GM18909 (cell line): ENCODE measurements at regions not wholly inside any gene's neighbourhood (a gene's known extent, or its start where the extent isn't known, plus 50 kb on each side); places are given as distances from the start of the nearest gene placed in this dataset.
"Not testable (repeated sequence)": the region's sequence is repeated elsewhere in the genome, so short reads cannot be mapped to it uniquely, and the experiment has no call there.

ENCODE experiments used
- ATAC-seq: cut with Tn5 transposase; IDR thresholded peaks from one replicate; pipeline ENCODE4 v1.9.1; 2021; ENCODE audit warnings: mild to moderate bottlenecking; ENCODE audit not compliant: unreplicated experiment, poor library complexity

GRCh38 chr3:197432384-197433127 is 123.2 kb downstream of the BDH1 start:
- ATAC-seq, result no peak

DNA sequence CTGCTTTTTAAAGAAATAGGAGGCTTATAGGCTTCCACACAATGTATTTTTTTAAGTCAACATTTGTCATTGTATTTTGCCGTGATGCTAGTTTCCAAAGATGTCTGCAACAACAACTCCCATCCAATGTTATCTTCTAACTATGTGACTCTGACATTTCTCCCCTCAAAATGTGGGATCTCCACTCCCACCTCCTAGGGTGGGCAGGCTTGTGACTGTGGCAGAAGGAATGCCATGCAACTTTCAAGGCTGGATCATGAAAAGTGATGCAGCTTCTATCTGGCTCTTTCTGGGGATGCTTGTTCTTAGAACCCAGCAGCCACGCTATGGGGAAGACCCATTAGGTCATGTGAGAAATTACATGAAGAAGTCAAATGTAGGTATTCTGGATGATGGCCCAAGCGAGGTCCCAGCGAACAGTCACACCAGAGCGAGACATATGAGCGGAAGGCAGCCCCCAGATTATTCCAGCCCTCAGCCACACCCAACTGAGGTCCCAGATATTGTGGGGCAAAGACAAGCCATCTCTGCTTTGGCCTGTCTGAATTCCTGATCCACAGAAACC is 124.3 kb downstream of the BDH1 start:
- no peak for ATAC-seq

DNA sequence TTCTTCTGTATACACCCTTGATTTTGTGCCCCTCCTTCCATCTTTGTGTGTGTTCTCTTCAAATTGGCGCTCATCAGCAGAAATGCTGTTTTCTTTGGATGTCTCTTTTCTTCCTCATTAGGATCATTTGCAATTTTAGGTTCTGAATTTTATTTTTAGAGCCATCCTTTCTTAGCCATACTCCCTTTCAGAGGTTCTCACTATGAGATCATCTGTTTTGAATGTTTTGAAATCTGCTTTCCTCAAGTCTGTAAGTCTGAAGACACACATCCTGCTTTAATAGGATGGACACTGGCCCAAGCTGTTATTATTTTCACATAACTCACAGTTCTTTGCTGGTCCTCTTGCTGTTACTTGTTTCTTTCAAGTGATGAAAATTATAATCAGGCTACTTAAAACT is 124.8 kb downstream of the BDH1 start:
- ATAC-seq, result no peak

- ATAC-seq, result no peak
These were observed 125.3 kb downstream of the BDH1 start for GRCh38 chr3:197430502-197430901.

GRCh38 chr3:197428952-197429351 is 126.8 kb downstream of the BDH1 start:
- no peak for ATAC-seq

- no peak for ATAC-seq
These were observed 127.5 kb downstream of the BDH1 start for GRCh38 chr3:197428117-197428801.

DNA sequence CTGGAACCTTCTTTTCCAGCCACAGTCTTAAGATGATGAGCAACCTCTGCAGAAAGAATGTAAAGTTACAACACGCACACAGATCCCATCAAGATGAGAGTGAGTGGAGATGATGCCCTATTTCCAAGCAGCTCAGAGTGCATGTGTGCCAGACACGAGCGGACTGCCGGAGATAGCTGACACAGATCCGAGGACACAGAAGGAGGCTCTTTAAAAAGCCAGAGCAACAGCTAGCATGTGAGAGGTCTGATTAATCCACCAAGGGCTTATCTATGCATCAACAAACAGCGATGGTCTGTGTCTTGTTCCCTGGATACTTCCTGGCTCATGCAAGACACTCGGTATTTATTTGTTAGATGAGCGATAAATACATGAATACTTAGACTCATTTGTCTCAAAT is 128.6 kb upstream of the DLG1 start:
- no peak for ATAC-seq

DNA sequence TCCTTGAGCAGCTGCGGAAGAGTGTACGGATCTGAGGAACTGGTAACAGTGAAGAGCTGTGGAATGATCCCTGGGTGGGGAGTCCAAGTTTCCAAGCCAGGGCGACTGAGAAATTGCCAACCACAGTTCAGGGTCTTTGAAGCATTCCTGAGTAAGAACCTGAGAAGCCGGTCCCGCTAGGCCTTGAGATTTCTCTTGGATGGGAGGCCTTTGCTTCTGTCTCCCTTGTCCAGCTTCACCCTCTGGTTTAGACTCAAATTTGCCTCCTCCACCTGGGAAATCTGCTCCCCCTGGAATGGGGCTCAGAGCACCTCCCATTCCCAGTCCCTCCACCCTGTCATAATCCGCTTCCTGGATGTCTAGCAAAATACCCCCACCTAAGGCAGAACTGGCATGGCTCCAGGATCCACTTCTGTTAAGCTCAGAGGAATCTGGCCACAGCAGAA is 127.7 kb upstream of the DLG1 start:
- no peak for ATAC-seq

DNA sequence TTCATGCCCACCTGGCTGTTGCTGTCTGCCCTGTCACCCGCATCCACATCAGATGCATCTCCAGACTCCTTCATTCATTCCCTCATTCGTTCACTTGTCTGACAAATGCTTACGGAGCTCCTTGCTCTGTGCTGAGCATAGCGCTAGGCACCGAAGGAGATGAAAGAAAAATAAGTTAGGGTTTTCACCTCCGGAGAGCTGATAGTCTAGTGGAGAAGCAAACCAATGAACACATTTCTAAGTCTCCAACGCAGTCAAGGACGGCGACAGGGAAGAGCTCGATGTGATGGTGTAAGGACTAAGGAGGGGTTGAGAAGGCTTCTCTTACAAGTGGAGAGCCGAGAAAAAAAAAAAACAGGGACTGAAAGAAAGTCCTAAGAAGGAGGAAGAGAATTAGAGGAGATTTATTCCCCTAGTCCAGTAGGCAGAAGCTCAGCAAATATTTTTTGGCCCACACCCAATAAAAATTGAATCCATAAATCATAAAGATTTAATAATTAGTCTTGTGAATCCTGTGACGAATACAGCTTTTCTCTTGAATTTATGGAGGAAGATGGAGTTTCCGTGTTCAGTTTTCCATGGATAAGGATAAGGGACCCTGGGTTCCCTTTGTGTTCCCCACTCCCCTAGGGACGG is 127.2 kb upstream of the DLG1 start:
- ATAC-seq, result no peak

DNA sequence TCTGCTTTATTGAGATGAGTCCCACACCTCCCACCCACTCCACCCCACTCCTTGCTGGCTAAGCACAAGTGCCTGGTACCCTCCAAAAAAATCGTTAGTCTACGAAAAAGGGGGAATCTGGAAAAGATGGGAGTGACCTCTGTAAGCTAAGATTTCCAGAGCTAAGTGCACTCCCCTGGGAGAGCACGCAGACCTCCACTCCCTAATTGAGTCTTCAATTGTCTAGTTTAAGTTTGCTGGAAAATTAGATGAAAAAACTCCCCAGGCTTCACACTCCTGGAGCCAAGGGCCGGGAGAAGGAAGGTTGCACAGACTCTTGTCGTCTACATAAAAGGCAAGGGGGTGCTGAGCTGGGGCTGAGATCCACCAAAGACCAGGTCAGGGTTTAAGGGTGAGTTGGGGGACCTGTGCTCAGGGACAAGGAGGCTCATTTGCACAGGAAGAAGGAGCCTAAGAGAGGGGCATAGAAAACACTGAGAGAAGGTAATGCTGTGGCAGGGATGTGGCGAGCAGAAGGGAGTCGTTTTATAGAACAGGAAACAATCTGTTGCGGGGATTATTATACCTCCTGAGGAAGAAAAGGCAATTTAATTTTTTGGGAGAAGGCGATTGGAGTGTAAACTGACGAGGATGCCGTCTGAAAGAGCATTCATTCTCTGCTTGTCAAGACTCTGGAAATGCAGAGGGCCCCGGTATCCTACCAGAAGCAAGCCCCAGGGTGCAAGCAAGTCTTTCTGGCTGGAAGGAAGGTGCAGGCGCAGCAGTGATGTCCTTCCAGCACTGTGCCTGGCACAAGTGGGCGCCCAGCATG is 126.5 kb upstream of the DLG1 start:
- ATAC-seq, result no peak

DNA sequence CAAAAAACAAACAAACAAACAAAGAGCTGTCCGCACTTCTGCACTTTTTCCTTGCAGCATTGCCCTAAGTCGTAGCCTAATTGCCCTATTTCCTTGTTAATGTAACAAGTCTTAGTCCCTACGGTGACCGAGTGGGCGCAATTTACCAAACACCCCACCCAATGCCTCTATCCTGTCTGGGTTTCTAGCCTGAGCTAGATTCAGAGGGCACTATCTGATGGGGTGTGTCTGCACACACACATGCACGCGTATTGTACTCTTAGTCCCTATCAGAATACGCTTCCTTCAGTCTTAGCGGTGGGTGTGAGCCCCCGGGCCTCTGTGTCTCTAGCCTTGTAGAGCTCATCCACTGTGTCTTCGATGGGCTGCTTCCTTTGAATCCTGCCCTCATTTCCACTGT is 125.9 kb upstream of the DLG1 start:
- ATAC-seq, result no peak

DNA sequence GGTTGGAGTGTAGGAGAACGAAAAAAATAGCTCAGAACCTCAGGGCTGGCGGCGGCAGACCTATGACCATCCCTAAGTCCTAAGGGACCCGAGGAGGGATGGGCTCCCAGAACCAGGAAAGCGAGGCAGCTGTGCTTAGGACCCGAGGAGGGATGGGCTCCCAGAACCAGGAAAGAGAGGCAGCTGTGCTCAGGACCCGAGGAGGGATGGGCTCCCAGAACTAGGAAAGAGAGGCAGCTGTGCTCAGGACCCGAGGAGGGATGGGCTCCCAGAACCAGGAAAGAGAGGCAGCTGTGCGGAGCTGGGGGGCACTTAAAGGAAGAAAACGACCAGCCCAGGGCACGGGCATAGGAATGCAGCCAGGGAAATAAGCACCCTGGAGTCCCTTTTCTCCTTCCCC is 125.0 kb upstream of the DLG1 start:
- no peak for ATAC-seq

DNA sequence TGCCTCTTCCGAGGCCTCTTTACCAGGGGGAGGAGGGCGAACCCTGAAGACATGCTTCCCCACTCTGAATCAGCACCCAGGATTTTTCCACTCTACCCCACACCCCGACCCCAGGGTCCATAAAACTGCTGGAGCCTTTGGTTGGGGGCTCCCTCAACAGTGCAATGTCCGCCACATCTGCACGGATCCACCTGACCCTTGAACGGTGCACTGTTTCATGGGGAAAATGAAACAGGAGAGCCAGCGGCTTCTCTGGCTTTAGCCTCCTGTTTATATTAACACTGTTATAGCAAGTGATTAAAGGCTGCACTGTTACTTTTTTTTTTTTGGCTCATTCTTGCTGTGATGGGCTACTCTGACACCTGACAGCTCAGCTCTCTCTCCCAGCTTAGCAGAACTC is 124.1 kb upstream of the DLG1 start:
- ATAC-seq, result no peak

GRCh38 chr3:197421021-197421420 is 122.6 kb upstream of the DLG1 start:
- ATAC-seq, result no peak

- ATAC-seq, result no peak
These were observed 122.2 kb upstream of the DLG1 start for GRCh38 chr3:197420566-197420965.

GRCh38 chr3:197420115-197420514 is 121.7 kb upstream of the DLG1 start:
- no peak for ATAC-seq

DNA sequence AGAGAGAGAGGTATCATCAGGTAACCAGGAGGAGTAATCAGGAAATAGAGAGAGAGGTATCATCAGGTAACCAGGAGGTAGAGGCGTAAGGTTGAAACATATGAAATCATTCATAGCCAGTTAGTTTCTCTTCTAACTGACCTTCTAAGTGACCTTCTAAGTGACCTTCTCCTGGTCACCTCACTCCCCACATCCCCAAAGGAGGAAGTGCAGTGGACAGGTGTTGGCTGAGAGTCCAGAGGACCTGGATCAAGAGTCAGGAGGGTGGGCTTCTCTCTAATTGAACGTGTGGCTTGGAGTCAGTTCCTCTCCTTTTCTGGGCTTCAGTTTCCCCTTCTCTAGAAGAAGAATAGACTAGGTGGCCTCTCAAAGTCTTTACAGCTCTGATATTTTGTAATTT is 121.3 kb upstream of the DLG1 start:
- ATAC-seq, result no peak

DNA sequence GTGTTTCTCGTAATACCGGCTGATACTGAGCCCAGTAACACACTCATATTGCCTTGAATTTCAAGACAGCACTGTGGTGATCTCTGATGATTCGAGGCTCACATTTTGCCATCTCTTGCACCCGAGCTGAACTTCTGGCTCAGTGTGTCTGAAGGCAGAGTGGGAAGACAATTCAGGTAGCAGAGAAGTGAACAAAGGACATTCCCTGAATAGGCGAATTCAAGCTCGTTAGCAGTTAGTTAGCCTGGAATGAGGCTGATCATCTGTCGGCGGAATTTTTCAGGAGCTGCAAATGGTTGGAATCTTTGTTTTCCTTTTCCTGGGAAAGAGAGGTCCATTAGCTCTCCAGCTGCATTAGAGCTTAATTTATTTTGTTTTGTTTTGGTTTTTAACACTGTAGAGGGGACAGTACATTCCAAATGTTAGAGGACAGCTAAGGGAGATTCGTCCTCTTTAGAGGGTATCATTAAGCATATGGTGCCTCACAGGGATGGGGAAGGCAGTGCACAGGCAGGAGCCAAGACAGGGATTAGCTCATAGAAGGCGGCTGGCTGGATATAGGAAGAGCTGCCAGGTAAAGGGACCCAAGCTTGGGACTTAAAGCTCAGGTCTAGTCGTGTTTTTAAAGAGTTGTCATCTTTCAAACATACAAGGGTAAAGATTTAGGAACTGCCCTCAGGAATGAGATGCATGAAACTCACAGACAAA is 119.7 kb upstream of the DLG1 start:
- ATAC-seq, result no peak

DNA sequence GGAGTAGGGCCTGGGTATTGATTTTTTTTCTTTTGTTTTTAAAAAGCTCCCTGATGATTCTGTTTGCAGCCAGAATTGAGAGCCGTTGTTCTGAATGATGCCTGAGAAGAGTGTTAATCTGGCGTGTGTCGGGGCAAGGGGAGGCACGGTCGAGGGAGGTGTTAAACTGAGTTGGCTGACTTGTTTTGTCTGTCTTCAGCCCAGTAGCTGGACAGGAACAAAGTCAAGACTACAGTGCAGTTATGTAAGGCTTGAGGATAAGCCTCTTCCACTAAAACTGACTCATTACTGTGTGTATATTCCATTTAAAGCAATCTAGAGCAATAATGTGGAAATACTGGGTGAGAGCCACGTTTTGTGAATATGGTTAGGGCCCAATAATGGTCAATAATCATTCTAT is 119.0 kb upstream of the DLG1 start:
- no peak for ATAC-seq

- not testable (repeated sequence) for ATAC-seq
These were observed 113.5 kb upstream of the DLG1 start for GRCh38 chr3:197411899-197412298.
